ENCODE measurements at regions not wholly inside any gene's neighbourhood (a gene's known extent, or its start where the extent isn't known, plus 50 kb on each side); places are given as distances from the start of the nearest gene placed in this dataset.

DNA sequence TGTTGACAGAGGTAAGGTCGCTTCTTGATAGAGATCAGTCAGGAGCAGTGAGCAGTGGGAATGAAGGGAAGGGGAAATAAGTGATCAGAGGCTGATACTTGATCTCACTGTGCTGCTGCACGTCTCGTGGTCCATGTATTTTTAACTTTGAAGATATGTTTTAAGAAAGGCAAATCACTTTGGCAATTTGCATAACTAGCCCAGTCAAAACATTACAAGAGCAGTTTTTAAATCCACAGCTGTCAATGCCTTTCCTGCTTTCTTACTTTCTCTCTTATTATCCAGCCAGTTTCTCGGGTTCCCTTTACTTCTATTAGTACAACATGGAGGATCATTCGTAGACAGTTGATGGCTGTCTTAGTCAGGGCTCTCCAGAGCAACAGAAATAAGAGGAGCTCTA is 472.8 kb downstream of the TMA16 start:
- no peak for DNase-seq (ENCODE audit: low spot score)

DNA sequence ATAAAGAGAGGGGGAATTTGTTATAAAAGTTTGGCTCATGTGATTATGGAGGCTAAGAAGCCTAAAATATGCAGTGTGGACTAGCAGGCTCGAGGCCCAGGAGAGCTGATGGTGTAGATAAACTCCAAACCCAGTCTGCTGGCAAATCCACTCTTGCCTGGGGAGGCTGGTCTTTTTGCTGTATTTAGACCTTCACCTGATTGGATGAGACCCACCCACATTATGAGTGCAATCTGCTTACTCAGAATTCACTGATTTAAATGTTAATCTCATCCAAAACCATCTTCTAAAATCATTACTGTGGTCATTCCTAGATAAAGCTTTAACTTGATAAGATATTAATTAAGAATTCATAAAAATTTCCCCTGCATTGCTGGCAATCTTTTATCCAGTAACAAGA is 473.2 kb downstream of the TMA16 start:
- no peak for DNase-seq (ENCODE audit: low spot score)

DNA sequence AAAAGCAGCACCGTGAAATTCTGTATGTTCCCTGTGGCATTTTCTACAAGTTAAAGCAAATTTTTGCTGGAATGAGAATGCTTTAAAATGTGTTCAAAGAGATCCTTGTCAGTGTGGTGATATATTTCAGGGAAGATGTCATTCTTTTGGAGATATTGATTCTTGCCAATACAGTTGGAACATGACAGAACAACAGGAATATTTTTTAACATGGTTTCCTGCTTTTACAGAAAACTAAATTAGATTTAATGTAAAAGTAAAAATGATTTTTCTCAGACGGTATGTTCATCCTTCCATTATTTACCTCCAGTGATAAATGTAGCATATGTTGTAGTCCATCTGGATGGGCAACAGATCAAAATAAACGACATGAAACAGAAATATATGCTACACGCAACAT is 474.8 kb downstream of the TMA16 start:
- no peak for DNase-seq (ENCODE audit: low spot score)

DNA sequence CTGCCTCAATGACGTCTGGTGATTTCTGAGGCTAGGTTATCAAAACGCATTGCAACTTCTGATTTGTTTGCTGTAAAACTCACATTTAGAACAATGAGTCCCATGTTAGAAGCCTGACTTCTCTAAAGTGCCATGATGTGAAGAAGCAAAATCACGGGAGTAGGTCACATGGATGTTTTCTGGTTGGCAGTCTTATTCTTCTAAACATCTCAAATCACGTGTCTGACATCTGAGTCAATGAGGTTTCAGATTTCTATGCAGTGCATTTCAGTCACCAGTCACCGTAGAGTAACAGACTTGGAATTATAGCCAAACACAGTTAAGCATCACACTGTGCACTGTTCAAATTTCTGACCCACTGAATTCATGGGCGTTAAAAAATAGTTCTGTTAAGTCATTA is 482.1 kb downstream of the TMA16 start:
- no peak for DNase-seq (ENCODE audit: low spot score)

DNA sequence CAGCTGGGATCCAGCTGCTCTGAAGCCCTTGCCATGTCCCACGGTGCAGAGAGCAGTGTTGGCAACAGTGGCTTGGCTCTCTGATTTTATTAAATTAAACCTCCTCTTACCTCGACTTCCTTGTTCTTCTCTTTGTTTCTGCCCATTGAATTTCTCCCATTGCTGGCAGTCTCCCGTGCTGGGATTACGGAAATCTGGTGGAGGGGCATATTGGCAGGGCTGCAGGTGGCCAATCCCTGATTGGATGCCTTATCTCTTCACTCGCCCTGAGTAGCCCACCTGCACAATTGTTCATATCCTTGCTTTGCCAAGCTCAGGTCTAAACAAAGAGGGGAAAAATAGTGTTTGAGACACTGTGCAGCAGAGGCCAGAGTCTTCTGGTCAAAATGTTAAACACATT is 493.9 kb downstream of the TMA16 start:
- no peak for DNase-seq (ENCODE audit: low spot score)

DNA sequence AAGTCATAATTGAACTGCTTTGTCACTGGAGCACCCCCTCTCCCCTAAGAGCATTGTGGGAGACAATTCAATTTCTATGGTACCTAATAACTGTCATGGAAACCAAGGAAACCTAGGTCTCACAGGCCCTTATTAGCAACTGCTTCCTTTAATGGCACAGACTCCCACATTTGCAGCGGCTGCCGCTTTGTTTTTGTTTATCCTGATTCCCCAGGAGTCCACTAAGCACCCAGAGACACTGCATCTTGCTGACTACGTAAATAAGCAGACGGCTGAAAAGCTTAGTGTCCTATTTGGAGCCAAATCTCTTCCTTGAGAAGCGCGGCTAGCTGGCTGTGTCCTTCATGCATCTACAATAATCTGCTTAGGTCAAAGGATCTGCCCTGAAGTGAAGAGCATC is 494.4 kb downstream of the TMA16 start:
- no peak for DNase-seq (ENCODE audit: low spot score)

DNA sequence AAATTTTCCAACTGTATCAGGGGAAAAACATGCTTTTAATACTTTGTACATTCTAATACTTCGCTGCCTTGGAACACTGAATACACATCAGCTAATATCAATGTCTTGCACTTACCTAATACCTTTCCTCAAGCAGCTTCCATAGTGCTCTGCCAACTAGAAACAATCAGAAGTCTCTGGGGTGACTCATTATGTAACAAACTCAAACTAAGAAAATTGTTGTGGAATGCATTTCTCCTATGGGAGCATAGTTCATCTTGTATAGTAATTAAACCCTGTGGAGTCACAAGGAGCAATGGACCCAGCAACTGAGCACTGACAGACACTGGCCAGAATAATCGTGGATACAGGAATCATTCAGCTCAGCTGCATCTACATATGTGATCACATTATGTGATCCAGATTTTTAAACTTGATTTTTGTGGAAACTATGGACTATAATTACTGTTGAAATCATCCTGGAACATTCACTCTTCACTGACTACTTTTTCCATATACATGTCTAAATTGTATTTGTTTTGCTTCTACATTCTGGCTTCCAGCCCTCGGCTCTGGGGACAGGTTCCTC is 496.9 kb downstream of the TMA16 start:
- no peak for DNase-seq (ENCODE audit: low spot score)

DNA sequence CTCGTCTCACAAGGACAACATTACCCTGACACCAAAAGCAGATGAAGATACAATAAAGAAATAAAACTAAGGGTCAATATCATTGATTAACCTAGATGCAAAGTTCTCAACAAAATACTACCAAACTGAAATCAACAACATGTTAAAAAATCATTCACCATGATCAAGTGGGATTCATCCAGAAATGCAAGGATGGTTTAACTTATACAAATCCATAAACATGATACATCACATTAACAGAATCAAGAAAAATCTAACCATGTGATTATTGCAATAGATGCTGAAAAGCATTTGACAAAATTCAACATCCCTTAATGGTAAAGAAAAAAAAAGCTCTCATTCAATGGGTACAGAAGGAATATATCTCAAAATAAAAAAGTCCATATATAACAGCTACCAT is 514.9 kb downstream of the TMA16 start:
- no peak for DNase-seq (ENCODE audit: low spot score)

DNA sequence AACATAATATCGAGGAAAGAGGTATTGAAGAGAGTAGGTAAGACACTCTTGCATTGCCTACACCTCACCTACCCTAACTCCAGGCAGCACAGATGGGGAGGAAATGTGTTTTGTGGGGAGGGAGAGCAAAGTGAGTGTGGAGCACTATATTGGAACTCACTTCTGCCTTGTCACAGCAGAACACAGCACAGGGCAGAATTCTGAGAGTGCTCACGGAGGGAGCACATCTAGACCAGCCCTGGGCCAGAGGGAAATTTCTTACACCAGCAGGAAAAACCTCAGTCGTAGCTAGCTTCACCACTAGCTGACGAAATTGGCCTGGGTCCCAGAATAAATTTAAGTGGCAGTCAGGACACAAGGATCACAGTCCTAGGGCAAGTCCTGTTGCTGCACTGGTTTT is 517.3 kb downstream of the TMA16 start:
- DNase-seq (ENCODE audit: low spot score): no peak

DNA sequence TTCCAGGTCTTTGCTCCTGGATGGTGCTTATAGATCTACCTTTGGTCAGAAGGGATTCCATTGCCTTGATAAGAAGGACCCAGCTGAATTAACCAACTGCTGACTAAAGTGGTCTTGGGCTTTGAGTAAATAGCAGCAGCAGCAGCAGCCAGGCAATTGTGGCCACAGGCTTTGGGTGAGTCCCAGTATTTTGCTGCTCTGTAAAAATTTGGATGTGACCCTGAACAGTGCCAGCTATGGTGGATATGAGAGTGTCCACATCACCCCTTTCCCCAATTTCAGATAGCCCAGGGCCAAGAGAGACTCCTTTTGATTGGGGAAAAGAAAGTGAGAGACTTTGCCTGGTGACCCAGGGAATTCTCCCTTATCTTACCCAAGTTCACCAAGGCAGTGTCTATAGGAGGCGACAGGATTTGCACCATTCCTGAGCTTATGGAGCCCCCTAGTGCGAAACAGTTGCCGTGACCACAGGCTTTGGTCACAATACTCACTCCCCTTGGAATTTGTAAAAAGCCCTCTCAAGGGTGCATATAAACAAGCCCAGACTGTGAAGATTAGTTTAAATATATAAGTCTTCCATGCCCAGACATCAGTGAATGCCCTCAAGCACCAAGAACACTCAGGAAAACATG is 518.0 kb downstream of the TMA16 start:
- DNase-seq (ENCODE audit: low spot score): no peak

DNA sequence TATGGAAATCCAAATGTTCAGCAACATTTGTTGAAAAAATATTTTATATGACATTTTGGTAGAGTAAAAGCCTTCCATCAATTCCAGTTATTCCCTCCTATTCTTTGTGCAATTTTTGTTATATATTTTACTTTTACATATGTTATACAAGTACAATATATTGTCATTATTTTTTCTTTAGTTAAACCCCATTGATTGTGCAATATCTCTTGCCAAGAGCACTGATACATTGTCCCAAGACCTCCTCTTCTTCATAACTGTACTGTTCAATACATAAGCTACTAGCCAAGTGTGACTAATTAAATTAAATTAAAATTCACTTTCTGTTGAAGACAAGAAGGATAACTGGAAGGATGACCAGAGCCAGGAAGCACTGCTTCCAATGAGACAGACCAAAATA is 527.5 kb downstream of the TMA16 start:
- DNase-seq (ENCODE audit: low spot score): no peak

DNA sequence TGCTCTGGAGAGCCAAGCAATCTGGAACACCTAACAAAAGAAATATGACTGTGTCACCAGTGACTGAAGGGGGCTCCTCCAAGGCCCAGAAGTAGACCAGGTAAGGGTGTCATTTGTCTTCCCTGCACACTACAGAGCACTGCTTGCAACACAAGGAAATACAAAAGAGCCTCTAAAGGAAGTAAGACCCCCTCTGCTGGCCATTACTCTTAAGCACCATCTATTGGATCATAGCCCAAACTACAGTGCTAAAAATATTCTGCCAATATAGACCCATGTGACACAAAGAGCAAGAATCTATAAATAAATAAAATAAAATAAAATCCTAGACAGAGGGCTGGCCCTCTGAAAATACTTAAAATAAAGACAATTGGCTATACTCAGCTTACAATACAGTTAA is 528.7 kb downstream of the TMA16 start:
- no peak for DNase-seq (ENCODE audit: low spot score)

DNA sequence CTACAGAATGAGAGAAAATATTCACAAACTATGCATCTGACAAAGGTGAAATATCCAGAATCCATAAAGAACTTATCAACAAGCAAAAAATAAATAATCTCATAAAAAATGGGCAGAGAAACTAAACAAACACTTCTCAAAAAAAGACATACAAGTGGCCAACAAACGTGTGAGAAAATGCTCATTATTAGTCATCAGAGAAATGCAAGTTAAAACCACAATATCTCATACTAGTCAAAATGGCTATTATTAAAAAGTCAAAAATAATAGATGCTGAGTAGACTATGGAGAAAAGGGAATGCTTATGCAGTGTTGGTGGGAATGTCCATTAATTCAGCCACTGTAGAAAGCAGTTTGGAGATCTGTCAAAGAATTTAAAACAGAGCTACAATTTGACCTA is 533.3 kb downstream of the TMA16 start:
- no peak for DNase-seq (ENCODE audit: low spot score)

DNA sequence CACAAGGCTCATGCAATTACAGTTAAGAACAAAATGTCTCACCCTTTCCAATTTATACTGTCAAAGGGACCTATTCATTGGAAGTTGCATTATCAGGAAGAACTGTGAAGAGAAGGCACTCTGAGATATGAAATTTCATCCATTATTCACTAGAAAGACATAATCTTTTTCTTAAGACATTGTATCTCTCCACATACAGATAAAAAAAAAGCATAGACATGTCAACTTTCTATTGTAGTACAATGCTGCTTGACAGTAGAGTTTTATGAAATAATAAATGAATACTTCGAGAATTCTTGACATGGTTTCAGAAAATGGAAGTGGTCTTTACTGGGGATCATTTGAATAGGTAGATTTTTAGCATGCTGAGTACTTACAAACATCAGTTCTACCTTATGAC is 545.0 kb downstream of the TMA16 start:
- no peak for DNase-seq (ENCODE audit: low spot score)

DNA sequence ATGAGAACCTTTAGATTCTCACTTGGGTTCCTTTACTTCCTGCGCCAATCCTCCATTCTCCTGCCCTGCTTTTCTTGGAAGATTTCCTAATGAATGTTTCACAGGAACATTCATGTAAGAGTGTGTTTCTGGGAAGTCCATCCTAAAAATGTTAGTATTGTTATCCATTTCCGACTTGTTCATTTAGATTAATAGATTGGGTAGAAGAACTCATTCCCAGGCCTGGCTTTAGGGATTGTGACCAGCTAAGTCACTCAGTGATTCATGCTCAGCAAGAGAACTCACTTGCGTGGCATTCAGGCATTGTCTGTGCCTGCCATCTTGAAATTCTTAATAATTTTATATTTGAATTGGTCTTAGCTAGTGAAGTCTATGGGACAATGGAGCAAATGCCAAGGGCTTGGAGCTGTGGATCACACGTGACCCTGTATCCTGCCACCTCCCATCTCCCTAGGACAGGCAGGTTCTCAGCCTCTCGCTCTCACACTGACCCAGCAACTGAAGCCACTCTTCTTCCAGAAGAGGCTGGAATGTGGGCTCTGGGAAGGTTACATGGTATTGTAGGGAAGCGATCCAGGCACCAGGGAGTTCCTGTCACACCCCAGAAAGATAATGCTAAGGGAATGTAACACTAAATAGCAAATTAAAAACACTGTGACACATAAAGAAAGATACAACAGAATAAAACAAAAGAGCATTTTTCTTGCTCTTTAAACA is 562.1 kb downstream of the TMA16 start:
- no peak for DNase-seq (ENCODE audit: low spot score)

DNA sequence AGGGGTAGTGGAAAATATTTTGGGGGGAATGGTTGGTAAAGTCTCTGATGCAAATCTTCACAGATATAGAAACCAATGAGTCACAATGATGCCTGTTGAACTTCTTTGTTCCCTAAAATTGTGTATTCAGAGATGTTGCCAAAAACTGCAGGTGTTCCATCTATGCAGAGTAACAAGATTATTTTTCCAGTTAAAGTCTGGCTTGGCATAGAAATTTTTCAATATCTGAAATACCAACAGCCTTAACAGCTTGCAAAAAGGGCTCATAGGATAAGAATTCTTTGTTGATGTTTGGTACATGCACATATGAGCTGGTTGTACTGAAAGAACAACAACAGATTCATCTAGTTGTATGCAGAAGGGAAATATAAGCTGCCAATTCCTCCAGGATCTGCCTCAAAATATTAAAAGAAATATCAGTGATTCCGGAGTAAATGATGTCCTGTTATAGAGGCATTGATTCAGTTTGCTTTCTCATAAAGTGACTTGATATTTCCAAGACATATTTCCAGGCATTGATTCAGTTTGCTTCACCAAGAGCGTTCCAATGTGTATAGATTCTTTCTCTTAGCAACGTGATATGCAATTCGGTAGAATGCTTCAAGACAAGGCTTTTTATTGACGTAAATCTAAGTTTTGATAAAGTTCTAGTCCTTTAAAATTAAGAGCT is 564.4 kb downstream of the TMA16 start:
- no peak for DNase-seq (ENCODE audit: low spot score)

DNA sequence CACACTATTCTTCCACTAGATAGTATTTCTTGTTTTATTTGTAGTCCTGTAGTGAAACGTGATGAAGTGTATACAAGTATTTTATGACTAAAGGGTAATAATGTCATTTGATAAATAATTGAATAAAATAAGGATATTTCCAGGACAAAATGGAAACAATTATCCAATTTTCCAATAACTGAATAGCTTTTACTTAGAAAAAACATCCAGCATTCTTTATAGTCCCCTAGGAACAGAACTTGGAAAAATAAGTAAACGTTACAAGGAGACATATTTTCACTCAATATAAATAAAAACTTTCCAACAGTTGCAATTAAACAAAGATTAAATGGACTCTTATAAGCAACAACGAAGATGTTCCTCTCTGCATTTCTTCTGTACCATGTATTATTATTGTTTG is 566.0 kb downstream of the TMA16 start:
- no peak for DNase-seq (ENCODE audit: low spot score)

DNA sequence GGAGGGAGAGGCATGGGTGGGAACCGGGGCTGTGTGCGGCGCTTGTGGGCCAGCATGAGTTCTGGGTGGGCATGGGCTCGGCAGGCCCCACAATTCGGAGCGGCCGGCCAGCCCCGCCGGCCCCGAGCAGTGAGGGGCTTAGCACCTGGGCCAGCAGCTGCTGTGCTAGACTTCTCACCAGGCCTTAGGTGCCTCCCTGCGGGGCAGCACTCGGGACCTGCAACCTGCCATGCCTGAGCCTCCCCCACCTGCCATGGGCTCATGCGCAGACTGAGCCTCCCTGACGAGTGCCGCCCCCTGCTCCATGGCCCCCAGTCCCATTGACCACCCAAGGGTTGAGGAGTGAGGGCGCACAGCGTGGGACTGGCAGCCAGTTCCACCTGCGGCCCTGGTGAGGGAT is 573.9 kb downstream of the TMA16 start:
- no peak for DNase-seq (ENCODE audit: low spot score)

DNA sequence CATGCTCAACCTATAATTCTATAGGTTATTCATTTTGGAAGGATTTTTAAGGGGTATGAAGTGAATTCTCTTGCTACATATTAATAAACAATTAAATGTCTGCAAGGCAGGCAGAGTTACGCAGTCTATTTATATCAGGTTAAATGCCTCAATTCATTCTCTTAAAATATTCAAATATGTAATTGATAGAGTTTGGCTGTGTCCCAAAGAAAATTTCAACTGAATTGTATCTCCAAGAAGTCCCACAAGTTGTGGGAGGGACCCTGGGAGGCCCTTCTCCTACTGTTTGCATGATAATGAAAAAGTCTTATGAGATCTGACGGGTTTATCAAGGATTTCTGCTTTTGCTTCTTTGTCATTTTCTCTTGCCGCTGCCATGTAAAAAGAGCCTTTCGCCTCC is 576.1 kb downstream of the TMA16 start:
- no peak for DNase-seq (ENCODE audit: low spot score)

DNA sequence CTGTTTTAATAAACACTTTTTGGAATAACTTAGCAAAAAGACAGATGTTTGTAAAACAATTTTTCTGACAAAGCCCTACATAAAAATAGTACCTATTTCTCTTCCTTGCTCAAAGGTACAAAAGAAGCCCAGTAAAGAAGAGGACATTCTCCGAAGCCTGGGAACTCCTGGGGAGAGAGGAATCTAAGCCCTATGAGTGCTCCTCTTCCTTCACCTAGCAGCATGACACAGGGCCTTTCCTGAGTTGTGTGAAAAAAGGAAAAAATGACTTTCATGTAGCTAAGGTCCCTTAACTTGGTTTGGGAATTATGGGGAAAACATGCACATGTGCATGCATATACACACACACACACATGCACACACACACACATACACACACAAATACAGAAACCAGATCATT is 586.9 kb downstream of the TMA16 start:
- DNase-seq (ENCODE audit: low spot score): no peak

DNA sequence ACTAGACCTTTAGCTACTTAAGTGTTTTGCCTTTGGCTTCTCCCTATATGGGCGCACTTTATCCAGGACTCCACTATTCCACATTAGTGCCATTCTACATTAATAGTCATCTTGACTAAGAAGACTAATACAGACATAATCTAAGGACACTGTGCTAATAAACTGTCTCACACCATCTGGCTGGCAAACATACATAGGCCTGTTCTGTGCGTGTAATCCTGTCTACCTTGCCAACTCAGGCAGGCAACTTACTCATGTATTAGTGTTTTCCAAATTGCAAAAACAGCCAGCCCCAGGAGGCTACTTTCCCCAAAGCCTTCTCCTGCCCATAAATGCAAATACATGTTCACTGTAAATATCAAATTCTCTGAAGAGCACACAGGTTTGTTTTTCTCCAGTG is 587.3 kb downstream of the TMA16 start:
- no peak for DNase-seq (ENCODE audit: low spot score)

DNA sequence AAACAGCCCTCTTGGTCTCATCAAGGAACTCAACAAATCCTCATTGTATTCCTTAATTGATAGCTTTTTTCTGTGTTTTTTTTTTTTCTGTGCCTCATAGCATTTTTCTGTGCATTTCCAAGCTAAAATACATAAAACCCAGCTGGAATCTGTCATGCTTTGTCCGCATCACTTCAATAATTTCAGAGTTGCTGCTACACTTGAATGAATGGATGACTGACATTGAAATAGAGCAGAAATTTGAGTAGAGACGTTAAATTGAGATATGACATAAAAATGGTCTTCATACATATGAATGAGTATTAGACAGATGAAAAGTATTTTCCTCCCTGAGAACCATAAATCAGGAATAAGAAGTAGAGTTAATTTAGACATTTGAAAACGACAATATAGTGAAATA is 593.2 kb downstream of the TMA16 start:
- DNase-seq (ENCODE audit: low spot score): no peak

DNA sequence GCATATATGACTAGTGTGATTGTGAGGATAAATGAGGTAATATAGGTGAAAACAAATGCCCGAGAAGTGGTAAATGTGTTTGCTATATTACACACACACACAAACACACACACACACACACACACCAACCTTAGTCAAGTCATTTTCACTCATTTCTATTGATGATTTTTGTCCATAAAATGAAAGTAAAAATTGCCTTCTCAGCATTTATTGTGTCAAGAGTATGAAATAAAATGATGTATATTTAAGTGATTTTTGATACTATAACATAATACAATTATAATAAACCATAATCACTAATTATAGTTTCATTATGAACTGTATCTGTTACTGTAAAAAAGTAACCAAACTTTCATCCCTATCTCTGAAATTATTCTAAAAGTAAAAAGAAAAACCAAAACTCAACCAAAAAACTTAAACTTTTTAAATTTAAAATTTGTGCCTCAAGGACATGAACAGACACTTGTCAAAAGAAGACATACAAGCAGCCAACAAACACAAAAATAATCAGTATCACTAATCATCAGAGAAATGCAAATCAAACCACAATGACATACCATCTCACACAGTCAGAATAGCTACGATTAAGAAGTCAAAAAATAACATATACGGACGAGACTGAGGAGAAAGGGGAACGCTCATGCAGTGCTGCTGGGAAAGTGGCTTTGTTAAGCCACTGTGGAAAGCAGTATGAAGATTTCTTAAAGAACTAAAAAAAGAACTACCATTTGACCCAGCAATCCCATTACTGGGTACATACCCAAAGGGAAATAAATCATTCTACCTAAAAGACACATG is 601.0 kb downstream of the TMA16 start:
- no peak for DNase-seq (ENCODE audit: low spot score)
